Astrocyte of the hippocampus (primary cell): ENCODE measurements at regions not wholly inside any gene's neighbourhood (a gene's known extent, or its start where the extent isn't known, plus 50 kb on each side); places are given as distances from the start of the nearest gene placed in this dataset.

Source experiments
- DNase-seq: peaks from one replicate; pipeline ENCODE4 v3.0.0; 2011; ENCODE audit warnings: low read depth, low spot score

DNA sequence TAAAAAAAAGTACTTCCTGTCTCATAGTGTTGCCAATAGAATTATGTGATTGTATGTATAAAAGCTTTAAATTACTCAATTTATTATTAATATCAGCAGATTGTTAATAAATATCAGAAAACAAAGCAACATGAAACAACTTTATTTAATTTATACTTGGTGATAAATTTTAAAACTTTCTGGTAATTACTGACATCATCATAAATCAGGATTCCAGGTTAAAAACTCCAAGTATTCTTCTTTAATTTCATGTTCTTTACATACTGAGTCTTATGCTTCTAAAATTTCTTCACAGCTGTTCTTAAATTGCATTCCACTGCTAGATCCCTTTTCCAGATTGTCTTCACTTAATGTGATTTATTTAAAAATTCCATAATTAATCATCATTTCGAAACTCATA lies 1224.5 kb downstream of the PCDH18 start:
- no peak for DNase-seq

DNA sequence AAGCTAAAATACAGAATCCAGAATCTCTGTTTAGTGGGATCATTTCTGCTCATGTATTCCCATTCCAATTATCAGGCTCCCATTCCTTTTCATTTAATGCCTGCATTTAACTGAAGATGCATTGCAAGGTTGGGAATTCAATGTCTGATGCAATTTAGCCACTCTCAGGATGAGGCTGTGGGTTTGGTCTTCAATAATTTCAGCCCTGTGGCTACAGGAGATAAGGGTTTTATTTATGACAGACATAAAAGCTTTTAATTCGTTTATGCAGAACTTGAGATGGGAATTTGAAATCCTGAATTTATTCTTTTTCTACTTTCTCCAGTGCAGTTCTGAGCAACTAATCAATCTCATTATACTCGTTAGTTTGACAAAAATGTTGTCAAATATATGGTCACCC lies 1225.9 kb downstream of the PCDH18 start:
- DNase-seq, result no peak

DNA sequence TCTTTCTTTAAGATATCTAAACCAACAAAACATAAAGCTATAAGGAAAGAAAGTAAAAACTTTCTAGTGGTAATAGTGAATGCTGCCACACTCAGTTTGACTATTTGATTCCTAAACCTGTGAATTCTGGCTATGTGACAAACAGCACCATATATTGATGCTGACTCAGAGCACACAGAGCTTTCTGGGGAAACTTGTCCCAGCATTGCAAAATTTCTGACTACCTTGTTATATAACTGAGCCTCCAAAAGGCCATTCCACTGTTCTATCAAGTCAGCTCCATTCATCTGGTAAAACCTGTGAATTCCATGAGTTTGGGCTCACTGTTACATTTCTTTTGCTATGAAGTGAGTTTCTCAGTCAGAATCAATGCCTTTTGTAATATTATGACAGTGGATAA lies 1229.7 kb downstream of the PCDH18 start:
- DNase-seq, result no peak

DNA sequence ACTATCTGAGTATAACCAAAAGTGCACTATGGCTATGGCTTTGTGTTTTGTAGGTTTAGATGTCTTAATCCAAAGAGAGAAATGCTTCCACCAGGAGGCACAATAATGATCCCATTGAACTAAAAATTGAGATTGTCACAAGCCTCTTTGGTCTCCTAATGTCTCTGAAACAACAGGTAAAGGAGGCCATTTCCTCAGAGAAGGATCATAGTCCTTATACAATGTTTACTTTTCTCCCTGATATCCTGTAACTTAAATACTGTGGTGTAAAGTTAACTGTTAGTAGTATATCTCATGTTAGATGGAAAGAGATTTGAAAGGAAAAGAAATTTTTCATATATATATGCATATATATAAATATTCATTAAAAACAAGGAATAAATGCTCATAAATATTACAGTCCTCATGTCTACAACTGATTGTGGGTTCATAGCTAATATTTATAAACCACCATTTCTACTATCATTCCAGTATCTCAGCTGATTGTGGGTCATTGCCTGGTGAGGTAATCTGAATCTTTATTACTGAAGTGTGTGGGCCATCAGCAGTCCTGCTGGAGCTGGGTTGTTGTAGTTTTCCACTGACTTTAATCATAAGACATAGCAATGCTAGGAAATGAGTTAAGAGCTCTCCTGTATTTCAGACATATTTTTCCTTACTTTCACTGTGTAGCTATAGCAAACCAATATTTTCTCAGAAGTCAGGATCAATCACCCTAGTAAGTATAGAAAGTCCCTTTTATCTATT lies 1230.4 kb downstream of the PCDH18 start:
- no peak for DNase-seq

DNA sequence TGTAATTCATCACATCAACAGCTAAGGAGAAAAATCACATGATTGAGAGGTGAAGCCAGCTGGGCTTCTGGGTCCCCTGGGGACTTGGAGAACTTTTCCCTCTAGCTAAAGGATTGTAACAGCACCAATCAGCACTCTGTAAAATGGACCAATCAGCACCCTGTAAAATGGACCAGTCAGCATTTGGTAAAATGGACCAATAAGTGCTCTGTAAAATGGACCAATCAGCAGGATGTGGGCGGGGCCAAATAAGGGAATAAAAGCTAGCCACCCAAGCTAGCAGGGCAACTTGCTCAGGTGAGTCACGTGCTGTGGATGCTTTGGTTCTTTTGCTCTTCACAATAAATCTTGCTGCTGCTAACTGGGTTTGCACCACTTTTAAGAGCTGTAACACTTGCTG lies 1248.3 kb downstream of the PCDH18 start:
- DNase-seq, result no peak

DNA sequence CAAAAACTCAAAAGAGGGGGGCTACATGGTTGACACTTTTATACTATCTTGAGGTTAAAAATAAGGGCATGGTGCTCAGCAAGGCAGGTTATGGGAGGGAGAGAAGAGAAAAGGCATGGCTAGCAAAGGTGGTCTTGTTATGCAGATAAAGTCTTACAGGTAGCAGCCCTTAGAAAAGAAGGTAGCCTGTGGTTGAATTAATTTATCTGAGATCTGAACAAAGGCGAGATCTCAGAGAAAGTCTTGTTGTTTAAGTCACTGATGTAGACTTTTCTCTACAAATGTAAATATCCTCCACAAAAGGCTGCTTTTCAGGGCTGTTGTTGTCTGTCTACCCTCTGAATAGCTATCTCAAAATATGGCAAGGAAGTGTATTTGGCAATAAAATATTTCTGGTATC lies 1250.4 kb downstream of the PCDH18 start:
- no peak for DNase-seq

DNA sequence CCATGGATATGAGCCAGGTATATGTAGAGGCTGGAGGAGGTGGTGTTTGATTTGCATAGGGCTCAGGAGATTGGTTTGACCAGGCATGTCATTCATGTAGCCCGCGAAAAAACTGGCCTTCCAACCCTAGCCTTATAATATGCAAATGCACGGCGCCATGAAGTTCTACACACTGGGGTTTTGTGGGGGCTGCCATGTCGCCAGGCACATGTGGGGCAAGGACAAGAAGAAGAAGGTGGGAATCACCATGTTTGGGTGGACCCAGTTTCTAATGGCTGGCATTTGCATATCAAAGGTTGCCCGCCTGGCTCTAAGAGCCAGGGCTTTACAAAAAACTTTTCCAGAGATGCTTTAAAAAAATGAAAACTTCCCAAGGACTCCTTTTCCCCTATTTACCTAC lies 1251.0 kb downstream of the PCDH18 start:
- DNase-seq, result no peak

DNA sequence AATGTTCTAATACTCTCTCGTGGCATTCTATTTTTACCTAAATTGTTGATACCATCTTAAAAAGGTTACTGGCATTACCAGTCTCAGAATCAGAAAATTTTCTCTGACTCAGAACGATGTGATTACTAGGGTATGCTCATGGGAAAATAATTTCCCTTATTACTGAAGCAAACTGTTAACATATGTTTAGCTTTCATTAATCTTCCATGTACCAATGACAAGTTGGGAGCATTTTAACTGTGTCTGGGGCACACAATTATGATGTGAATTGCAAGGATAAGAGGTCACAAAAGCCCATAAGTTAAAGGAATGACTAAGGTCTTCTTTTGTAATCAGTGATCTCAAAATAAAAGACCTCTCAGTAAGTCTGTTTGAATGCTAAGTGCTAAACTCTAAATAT lies 1254.6 kb downstream of the PCDH18 start:
- no peak for DNase-seq

DNA sequence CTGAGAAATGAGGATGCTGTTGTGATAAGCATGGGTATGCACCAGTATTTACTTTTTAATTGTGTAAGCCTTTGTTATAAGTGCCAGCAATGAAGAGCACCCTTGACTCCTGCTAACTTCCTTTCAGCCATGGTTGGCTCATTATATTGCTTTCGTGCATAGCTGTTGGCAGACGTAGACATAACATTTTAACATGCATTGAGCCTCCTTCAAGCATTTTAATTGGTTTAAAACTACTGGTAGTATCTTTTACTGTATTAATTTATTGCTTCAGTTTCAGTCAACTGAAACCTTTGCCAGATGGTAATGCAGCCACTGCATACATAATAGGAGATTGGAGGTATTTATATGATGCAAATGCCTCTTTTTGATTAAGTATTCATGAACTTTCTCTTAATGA lies 1285.4 kb downstream of the PCDH18 start:
- DNase-seq, result peak; percentile 11

DNA sequence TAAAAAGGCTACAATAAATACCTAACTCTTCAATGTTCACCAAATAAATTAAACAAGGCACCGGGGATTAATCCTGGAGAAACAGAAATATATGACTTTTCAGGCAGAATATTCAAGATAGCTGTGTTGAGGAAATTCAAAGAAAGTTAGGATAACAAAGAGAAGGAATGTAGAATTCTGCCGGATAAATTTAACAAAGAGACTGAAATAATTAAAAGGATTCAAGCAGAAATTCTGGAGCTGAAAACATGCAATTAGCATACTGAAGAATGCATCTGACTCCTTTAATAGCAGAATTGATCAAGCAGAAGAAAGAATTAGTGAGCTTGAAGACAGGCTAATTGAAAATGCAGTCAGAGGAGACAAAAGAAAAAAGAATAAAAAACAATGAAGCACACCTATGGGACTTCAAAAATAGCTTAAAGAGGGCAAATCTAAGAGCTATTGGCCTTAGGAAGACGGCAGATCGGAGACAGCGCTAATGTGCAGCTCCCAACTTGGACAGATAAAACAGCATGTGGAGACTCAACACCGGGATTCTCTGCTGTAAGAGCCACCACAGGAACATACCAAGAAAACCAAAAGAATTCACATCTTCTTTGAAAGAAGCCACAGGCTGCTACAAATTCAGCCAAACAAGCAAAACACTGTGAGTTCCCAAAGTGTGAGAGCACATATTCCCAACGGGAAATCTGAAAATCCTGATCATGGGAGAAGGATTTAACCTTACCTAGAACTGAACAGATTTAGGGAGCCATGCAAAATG lies 1290.9 kb downstream of the PCDH18 start:
- DNase-seq, result peak; percentile 86

DNA sequence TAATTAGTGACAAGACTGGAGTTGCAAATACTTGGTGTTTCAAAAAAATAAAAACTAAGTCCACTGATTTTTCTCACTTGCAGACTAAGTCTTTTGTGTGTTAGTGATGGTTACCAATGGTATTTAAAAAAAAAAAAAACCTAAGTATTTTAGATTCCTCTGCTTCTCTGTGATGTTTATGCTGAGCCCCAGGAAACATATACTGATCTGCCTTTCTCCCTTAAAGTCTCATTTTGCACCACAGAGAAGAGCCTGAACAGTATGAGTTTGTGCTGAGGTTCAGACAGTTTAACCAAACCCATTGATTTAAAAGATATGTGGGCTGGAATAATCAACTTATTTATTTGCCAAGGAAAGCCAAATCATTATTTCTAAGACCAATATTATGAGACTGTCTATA lies 1305.0 kb downstream of the PCDH18 start:
- no peak for DNase-seq

DNA sequence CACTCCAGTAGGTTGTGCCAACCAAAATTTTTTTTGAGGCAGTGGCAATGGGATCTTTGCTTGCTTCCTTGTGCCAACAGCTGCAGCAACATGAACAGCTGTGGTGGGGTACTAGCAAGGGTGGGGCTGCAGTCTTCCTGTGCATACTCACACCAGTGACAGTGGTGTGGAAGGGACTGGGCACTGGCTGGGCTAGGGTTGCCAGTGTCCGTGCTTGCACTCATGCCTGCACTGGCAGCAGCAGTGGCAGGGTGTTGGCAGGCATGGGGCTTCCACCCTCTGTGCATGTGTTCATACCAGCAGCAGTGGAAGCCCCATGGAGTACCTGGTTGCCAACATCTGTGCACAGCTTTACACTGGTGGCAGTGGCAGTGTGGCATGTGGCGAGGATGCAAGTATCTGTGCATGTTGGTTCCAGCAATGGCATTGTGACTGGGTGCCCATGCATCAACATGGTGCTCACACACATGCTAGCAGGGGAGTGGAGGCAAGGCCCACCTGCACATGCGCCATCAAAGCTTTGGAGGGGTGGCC lies 1312.6 kb downstream of the PCDH18 start:
- DNase-seq, result no peak

DNA sequence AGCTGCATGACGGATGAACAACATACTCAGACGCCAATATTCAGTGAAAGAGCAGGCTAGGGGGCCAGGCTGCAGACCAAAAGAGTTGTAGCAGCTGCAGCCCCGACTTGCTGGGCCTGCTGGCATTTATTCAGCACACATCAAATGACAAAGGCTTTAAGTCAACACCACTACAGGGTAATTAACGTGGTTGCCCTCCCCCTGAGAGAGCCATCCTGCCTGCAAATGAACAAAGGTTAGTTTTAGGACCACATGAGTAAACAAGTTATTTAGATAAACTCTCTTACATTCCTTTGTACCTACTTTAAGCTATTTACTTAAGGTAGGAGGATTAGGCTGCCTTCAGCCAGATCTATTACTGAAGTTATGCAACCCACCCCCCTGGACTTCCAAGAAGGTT lies 1329.1 kb downstream of the PCDH18 start:
- no peak for DNase-seq

DNA sequence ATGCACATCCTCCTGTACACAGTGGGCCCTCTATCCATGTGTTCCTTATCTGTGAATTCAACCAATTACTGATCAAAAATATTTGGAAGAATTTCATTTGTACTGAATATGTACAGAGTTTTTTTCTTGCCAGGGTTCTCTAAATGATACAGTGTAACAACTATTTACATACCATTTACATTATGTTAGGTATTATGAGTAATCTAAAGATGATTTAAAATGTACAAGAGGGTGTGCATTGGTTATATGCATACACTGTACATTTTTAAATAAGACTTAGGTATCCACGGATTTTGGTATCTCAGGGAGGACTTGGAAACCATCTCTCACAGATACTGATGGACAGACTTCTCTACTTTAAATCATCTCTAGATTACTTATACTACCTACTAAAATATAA lies 1333.9 kb downstream of the PCDH18 start:
- no peak for DNase-seq

DNA sequence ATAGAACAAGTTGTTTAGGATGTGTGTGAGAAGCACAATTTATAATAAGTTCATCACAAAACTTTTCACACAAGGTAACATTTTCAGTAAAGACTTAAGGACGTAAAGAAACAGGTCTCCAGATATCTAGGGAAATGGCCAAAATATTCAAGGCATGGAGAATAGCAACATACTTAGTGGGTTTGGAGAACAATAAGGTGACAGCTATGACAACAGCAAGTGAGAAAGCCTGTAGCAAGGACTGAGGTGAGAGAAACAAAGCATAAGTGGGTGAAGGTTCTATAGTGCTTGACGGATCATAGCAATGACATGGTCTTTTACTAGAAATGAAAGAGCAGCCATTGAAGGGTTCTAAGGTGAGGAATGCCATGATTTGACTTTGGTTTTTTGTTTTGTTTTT lies 1337.3 kb downstream of the PCDH18 start:
- DNase-seq, result no peak

DNA sequence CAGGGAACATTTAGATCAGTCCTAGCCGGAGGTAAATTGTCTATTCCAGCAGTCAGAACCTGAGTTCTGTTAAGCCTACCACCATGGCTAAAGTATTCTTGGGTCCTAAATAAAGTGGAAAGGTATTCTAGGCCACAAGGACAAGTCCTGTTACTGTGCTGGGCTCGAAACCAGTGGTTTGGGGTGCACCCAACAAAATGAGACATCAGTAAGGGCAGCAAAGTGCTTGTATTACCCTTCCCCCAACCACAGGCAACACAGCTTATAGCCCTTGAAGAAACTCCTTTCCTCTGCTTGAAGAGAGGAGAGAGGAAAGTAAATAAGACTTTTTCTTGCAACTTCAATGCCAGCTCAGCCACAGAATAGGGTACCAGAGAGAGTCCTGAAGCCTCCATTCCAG lies 1345.6 kb downstream of the PCDH18 start:
- no peak for DNase-seq

DNA sequence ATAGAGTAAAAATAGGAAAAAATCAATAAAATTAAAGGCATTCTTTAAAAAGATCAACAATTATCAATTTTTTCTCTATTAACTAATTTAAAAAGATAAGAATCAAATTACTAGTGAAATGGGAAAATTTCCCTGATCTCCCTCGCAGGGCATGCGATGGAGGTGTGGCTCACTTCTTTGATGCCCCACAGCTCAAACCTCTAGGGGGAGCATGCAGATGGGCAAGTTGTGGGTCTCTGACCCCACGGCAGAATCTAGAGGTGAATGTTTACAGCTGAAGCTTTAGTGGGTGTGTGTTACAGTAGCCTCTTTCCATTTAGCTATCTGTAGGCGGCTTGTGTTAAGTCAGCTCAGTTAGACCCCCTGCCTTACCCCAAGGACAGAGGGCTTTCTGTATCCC lies 1348.8 kb downstream of the PCDH18 start:
- no peak for DNase-seq

DNA sequence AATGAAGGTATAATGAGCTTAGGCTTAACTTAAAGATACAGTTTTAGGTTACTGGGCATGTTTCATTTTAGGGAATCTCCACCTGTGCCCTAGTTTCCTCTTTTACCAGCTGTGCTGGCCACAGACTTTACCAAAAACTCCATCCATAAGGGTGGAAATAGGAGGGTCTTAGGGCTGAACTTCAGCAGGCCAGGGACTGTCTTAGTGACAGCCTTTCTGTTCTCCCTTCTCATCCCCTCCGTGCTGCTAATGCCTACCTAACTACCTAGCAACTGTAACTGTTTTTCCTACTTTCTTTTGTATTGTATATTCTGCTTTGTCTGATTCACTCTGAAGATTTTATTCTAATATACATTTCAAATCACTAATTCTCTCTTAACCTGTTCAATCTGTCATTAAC lies 1375.3 kb downstream of the PCDH18 start:
- DNase-seq, result no peak

DNA sequence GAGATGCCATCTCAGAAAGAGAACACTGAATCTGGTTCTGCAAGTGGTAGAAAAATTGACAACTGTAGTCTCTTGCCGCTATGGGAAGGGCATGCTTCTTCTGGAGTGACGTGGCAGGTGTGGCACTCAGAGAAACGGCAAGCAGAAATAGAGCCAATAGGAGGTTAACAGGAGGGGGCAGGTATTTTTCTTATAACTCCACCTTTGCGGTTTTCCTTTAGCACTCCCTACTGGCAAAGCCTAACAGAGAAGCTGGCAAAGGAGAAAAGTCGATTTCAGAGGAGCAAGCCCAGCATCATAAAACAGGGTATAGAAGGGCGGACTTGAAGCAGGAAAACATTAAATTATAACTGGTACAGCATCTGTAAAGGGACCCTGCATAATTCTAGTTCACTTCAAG lies 1382.2 kb downstream of the PCDH18 start:
- no peak for DNase-seq

DNA sequence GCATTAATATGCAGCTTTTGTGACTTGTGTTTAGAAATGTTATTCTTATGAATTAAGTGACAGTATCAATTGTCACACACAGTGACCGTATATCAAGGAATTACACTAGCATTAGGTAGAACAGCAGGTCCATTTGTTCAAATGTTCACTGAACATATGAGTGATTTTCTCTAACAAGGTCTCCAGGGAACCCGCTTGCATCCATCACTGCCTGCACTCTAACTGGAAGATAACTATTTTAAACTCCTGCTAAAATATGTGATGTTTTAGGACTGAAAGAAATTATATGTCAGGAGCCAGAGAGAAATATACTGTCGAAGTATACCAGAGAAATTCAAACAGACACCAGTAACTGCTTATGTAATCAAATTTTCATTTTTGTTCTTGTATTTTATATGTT lies 1395.7 kb downstream of the PCDH18 start:
- no peak for DNase-seq

DNA sequence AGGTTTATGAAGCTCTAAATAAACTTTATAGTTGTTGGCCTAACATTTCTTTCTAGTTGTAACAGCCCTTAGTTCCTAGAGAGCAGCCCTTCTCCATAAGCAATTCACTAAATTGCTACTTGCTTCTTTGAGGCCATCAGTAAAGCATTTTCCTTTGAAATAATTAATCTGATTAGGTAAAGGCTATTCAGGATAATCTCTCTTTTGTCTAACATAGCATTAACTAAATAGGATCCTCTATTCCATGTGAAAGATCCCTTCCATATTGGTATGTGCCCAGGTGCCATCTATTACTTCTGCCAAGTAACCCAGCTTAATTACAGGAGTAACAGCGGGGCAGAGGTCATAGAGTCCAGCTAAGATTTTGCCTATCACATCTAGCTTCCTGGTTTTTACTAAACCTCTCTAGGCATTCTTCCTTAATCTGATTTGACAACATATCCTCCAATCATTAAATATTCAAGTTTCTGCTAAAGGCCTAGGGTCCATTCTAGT lies 1408.0 kb downstream of the PCDH18 start:
- no peak for DNase-seq

DNA sequence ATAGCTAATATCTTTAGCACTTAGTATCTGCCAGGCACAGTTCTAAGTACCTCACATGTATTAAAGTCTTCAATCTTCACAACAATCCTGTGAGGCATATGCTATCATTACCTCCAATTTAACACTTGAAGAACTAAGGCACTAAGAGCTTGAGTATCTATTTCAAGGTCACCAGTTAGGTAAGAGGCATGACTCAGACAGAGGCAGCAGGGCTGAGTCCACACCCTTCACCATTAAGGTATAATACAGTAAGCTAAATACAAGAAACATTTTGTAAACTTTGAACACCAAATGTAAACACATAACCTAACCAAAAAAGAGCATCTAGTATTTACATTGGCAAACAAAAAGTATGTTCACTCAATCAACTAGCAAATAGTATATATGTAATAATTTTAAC lies 1410.9 kb downstream of the PCDH18 start:
- no peak for DNase-seq

DNA sequence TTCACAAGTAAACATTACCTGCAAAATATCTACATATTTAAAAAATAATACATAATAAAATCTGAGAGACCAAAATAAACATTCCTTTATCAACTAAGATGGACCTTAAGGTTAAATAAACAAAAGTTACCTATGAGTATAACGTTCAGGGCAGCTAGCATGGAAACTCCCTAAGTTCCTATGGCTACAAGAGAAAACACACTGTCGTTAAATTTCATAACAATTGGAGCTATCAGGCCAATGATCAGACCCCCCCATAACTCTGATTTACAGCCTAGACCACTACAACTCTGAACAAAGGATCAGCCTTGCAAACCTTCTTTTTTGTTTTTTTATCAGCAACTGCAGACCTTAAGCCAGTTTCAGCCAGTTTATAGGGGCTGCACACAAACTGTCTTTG lies 1418.4 kb downstream of the PCDH18 start:
- no peak for DNase-seq
